Activated CD4-positive, alpha-beta memory T cell treated with anti-CD3 and anti-CD28 coated beads, Interleukin-2, amount 10 ng/mL, durations not matched to agents 7 days and 5 days (primary cell): ENCODE measurements at regions not wholly inside any gene's neighbourhood (a gene's known extent, or its start where the extent isn't known, plus 50 kb on each side); places are given as distances from the start of the nearest gene placed in this dataset.

Experiments
- CTCF ChIA-PET: fragments of 350-600 bp; sonication (Branson Sonifier 250); formaldehyde crosslinking; loops from one replicate; lab custom pipeline; 2021; ENCODE audit warnings: antibody characterized with exemption, inconsistent platforms; lab: Charles Lee
- POLR2A ChIA-PET: fragments of 350-600 bp; sonication (Branson Sonifier 250); formaldehyde crosslinking; loops from one replicate; lab custom pipeline; 2021; ENCODE audit warnings: antibody characterized with exemption; lab: Charles Lee
- DNase-seq: peaks from one replicate; pipeline ENCODE4 v3.0.0-alpha.2; 2020
- H3K27ac Mint-ChIP-seq: one replicate; pipeline ENCODE4 v1.8.0; 2021; ENCODE audit warnings: mild to moderate bottlenecking, mixed read lengths
- H3K27me3 Mint-ChIP-seq: one replicate; pipeline ENCODE4 v1.8.0; 2021; ENCODE audit warnings: mixed read lengths
- H3K36me3 Mint-ChIP-seq: one replicate; pipeline ENCODE4 v1.8.0; 2021; ENCODE audit warnings: low read depth, mixed read lengths
- H3K4me1 Mint-ChIP-seq: one replicate; pipeline ENCODE4 v1.8.0; 2021; ENCODE audit warnings: mixed read lengths
- H3K4me3 Mint-ChIP-seq: one replicate; pipeline ENCODE4 v1.8.0; 2021; ENCODE audit warnings: mild to moderate bottlenecking, mixed read lengths
- H3K9me3 Mint-ChIP-seq: one replicate; pipeline ENCODE4 v1.8.0; 2021; ENCODE audit warnings: mixed read lengths

DNA sequence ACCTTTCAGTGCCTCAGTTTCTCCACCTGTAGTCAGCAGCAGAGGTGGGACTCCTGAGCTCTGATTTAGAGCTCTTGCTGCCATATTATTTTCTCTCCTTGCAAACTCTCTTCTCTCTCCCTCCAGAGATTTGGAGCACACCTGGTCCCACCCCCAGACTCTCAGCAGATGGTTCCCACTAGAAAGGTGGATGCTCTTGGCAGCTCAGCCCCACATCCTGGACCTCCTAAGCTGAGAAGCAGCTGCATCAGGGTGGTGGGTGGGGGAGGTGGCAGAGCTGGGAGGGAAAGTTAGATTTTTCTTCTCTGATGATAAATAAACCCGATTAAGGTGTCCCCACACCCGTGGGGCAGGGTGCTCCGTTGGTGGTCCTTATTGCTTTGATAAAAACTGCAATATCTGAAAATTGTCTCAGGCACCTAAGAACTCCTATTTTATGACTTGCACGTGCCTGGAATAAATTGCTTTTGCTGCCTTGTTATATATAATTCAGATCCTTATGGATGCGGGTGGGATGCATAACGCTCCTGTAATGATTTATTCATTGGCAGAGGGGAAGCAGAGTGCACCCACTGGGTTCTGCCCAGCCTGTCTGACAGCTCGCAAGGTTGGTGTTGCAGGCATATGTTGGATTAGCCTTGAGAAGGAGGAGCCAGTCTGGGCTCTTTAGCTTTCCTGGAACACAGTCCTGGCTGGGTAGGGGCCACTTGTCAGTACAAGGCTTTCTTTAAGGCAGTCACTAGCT is 214.2 kb downstream of the SUDS3 start:
- no peaks in the 10 kb centered on the region for H3K27me3 Mint-ChIP-seq

GRCh38 chr12:118603610-118604361 is 227.4 kb downstream of the SUDS3 start:
- no peak for DNase-seq
- H3K27ac Mint-ChIP-seq: no peak overlapping the region
- no peak overlapping the region for H3K4me3 Mint-ChIP-seq
- H3K27me3 Mint-ChIP-seq: no peaks in the 10 kb centered on the region
- no peaks in the 10 kb centered on the region for H3K4me1 Mint-ChIP-seq
- no peaks in the 10 kb centered on the region for H3K36me3 Mint-ChIP-seq
- CTCF ChIA-PET: no interaction called here
- POLR2A ChIA-PET: no interaction called here
- peaks cover 5% of the 10 kb centered on the region for H3K9me3 Mint-ChIP-seq

More for the DNA sequence above, 214.2 kb downstream of the SUDS3 start:
- no peak for DNase-seq
- POLR2A ChIA-PET: no interaction called here
- Mint-ChIP-seq H3K36me3 (no peaks in the 10 kb centered on the region), H3K4me3 (no peak overlapping the region), H3K27ac (no peak overlapping the region), H3K4me1 (no peaks in the 10 kb centered on the region), H3K9me3 (no peaks in the 10 kb centered on the region)
- CTCF ChIA-PET: no interaction called here

DNA sequence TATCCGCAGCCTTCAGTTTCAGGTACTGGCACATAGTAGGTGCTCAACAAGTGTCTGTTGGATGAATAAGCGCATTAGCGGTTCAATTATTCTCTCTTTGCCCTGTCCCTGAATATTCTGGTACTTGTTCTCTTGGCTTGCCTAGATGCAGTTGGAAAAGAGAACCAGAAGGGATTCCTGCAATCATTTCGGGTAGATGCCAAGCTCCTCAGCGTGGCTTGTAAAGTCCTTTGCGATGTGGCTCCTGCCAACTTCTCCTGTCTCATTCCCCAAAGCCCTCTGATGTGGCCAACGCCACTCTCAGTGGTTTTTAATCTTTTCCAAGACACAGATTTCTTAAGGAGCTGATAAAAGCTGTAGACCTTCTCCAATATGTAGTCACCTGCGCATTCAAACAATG is 230.3 kb downstream of the SUDS3 start:
- POLR2A ChIA-PET: no interaction called here
- Mint-ChIP-seq H3K4me3 (no peak overlapping the region), H3K27ac (no peak overlapping the region), H3K4me1 (no peaks in the 10 kb centered on the region), H3K36me3 (no peaks in the 10 kb centered on the region), H3K9me3 (peaks cover 5% of the 10 kb centered on the region), H3K27me3 (no peaks in the 10 kb centered on the region)
- no peak for DNase-seq
- CTCF ChIA-PET: no interaction called here

GRCh38 chr12:118607831-118608230 is 231.5 kb downstream of the SUDS3 start:
- Mint-ChIP-seq H3K9me3 (peaks cover 5% of the 10 kb centered on the region), H3K4me1 (no peaks in the 10 kb centered on the region), H3K27ac (no peak overlapping the region), H3K4me3 (no peak overlapping the region), H3K27me3 (no peaks in the 10 kb centered on the region), H3K36me3 (no peaks in the 10 kb centered on the region)
- DNase-seq: no peak
- CTCF ChIA-PET: no interaction called here
- POLR2A ChIA-PET: no interaction called here

DNA sequence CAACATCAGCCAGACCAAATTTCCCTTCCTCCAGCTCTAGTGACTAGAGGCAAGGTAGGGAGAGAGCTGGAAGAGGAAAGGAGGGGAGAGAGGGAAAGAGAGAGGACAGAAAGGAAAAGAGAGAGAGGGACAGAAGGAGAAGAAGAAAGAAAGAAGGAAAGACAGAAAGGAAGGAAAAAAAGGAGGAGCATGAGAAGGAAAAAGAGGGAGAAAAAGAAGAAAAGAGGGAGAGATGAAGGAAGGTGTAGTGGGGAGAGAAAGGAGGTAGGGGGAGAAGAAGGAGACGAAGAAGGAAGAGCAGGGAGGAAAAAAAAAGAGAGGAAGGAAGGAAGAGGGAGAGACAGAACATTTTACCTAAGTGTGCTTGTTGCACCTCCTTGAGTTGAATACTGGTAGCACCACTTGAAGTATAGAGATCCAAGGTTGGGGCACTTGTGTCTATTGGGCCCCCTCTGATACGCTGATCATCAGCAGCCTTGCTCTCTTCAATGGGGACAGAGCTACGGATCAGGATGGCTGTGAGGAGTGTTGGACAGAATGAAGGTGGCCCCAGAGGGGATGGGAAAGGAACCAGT is 232.5 kb downstream of the SUDS3 start:
- Mint-ChIP-seq H3K27ac (no peak overlapping the region), H3K9me3 (peaks cover 6% of the 10 kb centered on the region), H3K4me3 (no peak overlapping the region), H3K27me3 (no peaks in the 10 kb centered on the region), H3K4me1 (no peaks in the 10 kb centered on the region), H3K36me3 (no peaks in the 10 kb centered on the region)
- no peak for DNase-seq
- ChIA-PET POLR2A (no interaction called here), CTCF (interaction anchor here (0.8 kb wide), 1 partner anchor 10 kb away, joined by 4 read pairs; no protein-coding TSS in a partner anchor)

- Mint-ChIP-seq H3K27me3 (no peaks in the 10 kb centered on the region), H3K4me3 (no peak overlapping the region), H3K27ac (no peak overlapping the region), H3K36me3 (no peaks in the 10 kb centered on the region), H3K9me3 (peaks cover 6% of the 10 kb centered on the region), H3K4me1 (no peaks in the 10 kb centered on the region)
- POLR2A ChIA-PET: no interaction called here
- CTCF ChIA-PET: no interaction called here
- DNase-seq: no peak
Observed at GRCh38 chr12:118611295-118611694, 234.9 kb downstream of the SUDS3 start.

GRCh38 chr12:118611770-118612169 is 235.4 kb downstream of the SUDS3 start:
- no peak overlapping the region for H3K27ac Mint-ChIP-seq
- H3K4me3 Mint-ChIP-seq: no peak overlapping the region
- H3K9me3 Mint-ChIP-seq: peaks cover 6% of the 10 kb centered on the region
- no peak for DNase-seq
- CTCF ChIA-PET: no interaction called here
- POLR2A ChIA-PET: no interaction called here
- no peaks in the 10 kb centered on the region for H3K27me3 Mint-ChIP-seq
- no peaks in the 10 kb centered on the region for H3K4me1 Mint-ChIP-seq
- H3K36me3 Mint-ChIP-seq: no peaks in the 10 kb centered on the region

DNA sequence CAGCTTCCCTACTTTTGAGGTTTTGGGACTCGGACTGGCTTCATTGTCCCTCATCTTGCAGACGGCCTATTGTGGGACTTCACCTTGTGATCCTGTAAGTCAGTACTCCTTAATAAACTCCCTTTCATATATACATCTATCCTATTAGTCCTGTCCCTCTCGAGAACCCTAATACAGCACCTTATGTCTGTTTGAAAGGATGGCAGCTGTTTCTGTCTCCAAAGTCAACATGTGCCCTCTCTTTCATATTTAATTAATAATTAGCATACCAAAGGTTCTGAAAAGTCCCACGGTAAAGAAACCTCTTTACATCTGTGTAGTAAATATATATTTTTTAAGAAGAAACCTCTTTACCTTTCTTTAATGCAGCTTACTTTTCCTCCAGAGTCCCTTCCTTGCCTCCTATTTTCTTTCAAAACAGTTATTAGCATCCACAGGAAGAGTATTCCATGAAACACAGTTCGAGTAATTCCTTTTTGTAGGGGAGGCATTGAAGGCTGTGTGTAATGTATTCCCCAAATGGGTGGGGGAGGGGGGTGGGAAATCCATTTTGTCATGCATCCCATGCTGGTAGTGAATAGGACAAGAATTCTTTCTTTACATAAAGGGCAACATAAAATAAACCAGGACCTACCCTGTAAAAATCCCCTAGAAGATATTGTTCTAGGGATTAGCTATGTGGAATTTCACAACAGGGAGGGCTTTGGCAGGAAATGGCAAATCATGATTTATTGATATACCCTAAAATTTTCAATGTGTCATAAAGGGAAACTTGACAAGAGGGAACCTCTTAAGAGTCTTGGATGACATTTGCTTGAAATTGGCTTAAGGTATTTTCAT is 241.5 kb downstream of the SUDS3 start:
- no peaks in the 10 kb centered on the region for H3K36me3 Mint-ChIP-seq
- no peak for DNase-seq
- ChIA-PET CTCF (no interaction called here), POLR2A (no interaction called here)
- H3K4me1 Mint-ChIP-seq: no peaks in the 10 kb centered on the region
- H3K27me3 Mint-ChIP-seq: no peaks in the 10 kb centered on the region
- H3K9me3 Mint-ChIP-seq: peaks cover 2% of the 10 kb centered on the region
- no peak overlapping the region for H3K27ac Mint-ChIP-seq
- H3K4me3 Mint-ChIP-seq: no peak overlapping the region

- Mint-ChIP-seq H3K4me3 (no peak overlapping the region), H3K27ac (no peak overlapping the region), H3K9me3 (no peaks in the 10 kb centered on the region), H3K4me1 (no peaks in the 10 kb centered on the region), H3K36me3 (no peaks in the 10 kb centered on the region), H3K27me3 (no peaks in the 10 kb centered on the region)
- CTCF ChIA-PET: no interaction called here
- POLR2A ChIA-PET: no interaction called here
- no peak for DNase-seq
Observed at GRCh38 chr12:118618695-118619094, 242.3 kb downstream of the SUDS3 start.

GRCh38 chr12:118625050-118625675 is 248.8 kb downstream of the SUDS3 start:
- CTCF ChIA-PET: no interaction called here
- Mint-ChIP-seq H3K9me3 (peaks cover 1% of the 10 kb centered on the region), H3K4me3 (no peak overlapping the region), H3K27ac (no peak overlapping the region), H3K27me3 (no peaks in the 10 kb centered on the region), H3K4me1 (no peaks in the 10 kb centered on the region), H3K36me3 (no peaks in the 10 kb centered on the region)
- DNase-seq: no peak
- POLR2A ChIA-PET: no interaction called here

- Mint-ChIP-seq H3K36me3 (no peaks in the 10 kb centered on the region), H3K27me3 (no peaks in the 10 kb centered on the region), H3K4me1 (no peaks in the 10 kb centered on the region), H3K9me3 (peaks cover 1% of the 10 kb centered on the region), H3K27ac (no peak overlapping the region), H3K4me3 (no peak overlapping the region)
- no peak for DNase-seq
- ChIA-PET POLR2A (no interaction called here), CTCF (no interaction called here)
Observed at GRCh38 chr12:118633071-118633470, 256.7 kb downstream of the SUDS3 start.

GRCh38 chr12:118635276-118635675 is 258.9 kb downstream of the SUDS3 start:
- CTCF ChIA-PET: no interaction called here
- no peak overlapping the region for H3K27ac Mint-ChIP-seq

More at GRCh38 chr12:118635276-118635675, 258.9 kb downstream of the SUDS3 start:
- Mint-ChIP-seq H3K9me3 (no peaks in the 10 kb centered on the region), H3K36me3 (no peaks in the 10 kb centered on the region), H3K4me3 (no peak overlapping the region), H3K27me3 (no peaks in the 10 kb centered on the region), H3K4me1 (no peaks in the 10 kb centered on the region)
- POLR2A ChIA-PET: no interaction called here
- no peak for DNase-seq
